GM10266 (cell line): ENCODE measurements at regions not wholly inside any gene's neighbourhood (a gene's known extent, or its start where the extent isn't known, plus 50 kb on each side); places are given as distances from the start of the nearest gene placed in this dataset.

ENCODE experiments used
- DNase-seq: peaks from one replicate; pipeline ENCODE4 v3.0.0; 2012; ENCODE audit errors: extremely low spot score
- CTCF ChIP-seq: IDR thresholded peaks from 2 replicates; pipeline ENCODE4 v1.5.1; 2012; ENCODE audit warnings: mild to moderate bottlenecking, low read depth; ENCODE audit not compliant: control insufficient read depth, insufficient read depth; ENCODE audit errors: missing control alignments

- DNase-seq, result no peak
- no peak for TF ChIP-seq CTCF
These were observed 449.9 kb downstream of the LRIG3 start for GRCh38 chr12:58470266-58471010.

- no peak for TF ChIP-seq CTCF
- no peak for DNase-seq
These were observed 440.9 kb downstream of the LRIG3 start for GRCh38 chr12:58479401-58479800.

- TF ChIP-seq CTCF, result no peak
- no peak for DNase-seq
These were observed 438.5 kb downstream of the LRIG3 start for GRCh38 chr12:58481811-58482210.

- no peak for TF ChIP-seq CTCF
- DNase-seq, result no peak
These were observed 433.0 kb downstream of the LRIG3 start for GRCh38 chr12:58487255-58487654.

- DNase-seq, result no peak
- TF ChIP-seq CTCF, result no peak
These were observed 432.6 kb downstream of the LRIG3 start for GRCh38 chr12:58487678-58488161.

- no peak for DNase-seq
- TF ChIP-seq CTCF, result no peak
These were observed 430.9 kb downstream of the LRIG3 start for GRCh38 chr12:58489394-58489793.

- TF ChIP-seq CTCF, result no peak
- DNase-seq, result no peak
These were observed 429.0 kb downstream of the LRIG3 start for GRCh38 chr12:58491306-58491705.
